ENCODE measurements at regions not wholly inside any gene's neighbourhood (a gene's known extent, or its start where the extent isn't known, plus 50 kb on each side); places are given as distances from the start of the nearest gene placed in this dataset.

GRCh38 chr2:15066138-15066537, 433.6 kb downstream of the LRATD1 start:
- TF ChIP-seq CTCF (IDR thresholded peaks at IDR 0.05; ENCODE audit: insufficient read depth, low read depth, low read length) (no peak), EZH2 (IDR thresholded peaks at IDR 0.05; ENCODE audit: insufficient read depth, low read length) (no peak)
